HL-60 (cell line): ENCODE measurements at regions not wholly inside any gene's neighbourhood (a gene's known extent, or its start where the extent isn't known, plus 50 kb on each side); places are given as distances from the start of the nearest gene placed in this dataset.

Experiments used
- GABPA ChIP-seq: IDR thresholded peaks from 2 replicates; pipeline ENCODE4 v1.6.1; 2012; ENCODE audit warnings: low read depth
- POLR2AphosphoS5 ChIP-seq: IDR thresholded peaks from 2 replicates; pipeline ENCODE4 v1.6.1; 2012; ENCODE audit warnings: low read depth
- TF ChIP-seq, protein P1 (sequence below): IDR thresholded peaks from one replicate; pipeline ENCODE4 v1.5.1; 2011; ENCODE audit warnings: low read length, control low read depth, inconsistent platforms; ENCODE audit not compliant: insufficient read depth

DNA sequence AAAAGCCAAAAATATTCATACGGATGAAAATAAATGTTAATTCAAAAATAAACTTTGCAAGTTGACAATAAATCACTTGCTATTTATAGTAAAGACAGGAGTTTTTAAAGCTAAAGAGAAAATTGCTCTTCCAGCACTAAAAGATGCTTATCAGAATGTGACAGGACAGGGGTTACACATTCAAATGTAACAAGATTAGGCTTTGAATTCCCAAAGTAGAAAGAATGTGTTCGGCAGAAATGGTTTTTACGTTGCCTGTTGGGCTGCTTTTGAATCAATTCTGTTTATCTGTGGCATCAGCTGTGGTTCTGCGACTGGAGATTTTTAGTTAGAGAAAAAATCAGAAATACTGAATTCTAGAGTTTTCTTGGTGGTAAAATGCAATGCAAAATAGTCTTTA, 669.4 kb downstream of the CPS1 start:
- TF ChIP-seq, protein P1, sequence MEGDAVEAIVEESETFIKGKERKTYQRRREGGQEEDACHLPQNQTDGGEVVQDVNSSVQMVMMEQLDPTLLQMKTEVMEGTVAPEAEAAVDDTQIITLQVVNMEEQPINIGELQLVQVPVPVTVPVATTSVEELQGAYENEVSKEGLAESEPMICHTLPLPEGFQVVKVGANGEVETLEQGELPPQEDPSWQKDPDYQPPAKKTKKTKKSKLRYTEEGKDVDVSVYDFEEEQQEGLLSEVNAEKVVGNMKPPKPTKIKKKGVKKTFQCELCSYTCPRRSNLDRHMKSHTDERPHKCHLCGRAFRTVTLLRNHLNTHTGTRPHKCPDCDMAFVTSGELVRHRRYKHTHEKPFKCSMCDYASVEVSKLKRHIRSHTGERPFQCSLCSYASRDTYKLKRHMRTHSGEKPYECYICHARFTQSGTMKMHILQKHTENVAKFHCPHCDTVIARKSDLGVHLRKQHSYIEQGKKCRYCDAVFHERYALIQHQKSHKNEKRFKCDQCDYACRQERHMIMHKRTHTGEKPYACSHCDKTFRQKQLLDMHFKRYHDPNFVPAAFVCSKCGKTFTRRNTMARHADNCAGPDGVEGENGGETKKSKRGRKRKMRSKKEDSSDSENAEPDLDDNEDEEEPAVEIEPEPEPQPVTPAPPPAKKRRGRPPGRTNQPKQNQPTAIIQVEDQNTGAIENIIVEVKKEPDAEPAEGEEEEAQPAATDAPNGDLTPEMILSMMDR = no peak
- TF ChIP-seq GABPA (no peak), POLR2AphosphoS5 (no peak)
